Right lobe of liver (tissue), 4 donors: ENCODE measurements at regions not wholly inside any gene's neighbourhood (a gene's known extent, or its start where the extent isn't known, plus 50 kb on each side); places are given as distances from the start of the nearest gene placed in this dataset.

Experiments used
- POLR2A ChIP-seq: fragments of 450-650 bp; IDR thresholded peaks from one replicate; pipeline ENCODE4 v1.6.1; 2017; ENCODE audit warnings: antibody characterized with exemption, mild to moderate bottlenecking
- TF ChIP-seq, protein P1 (sequence below), 4 donors: fragments of 200-600 bp in 3 of 4; fragments of 450-650 bp in 1 of 4; IDR thresholded peaks; one replicate each; pipeline versions ENCODE4 v1.5.1 to v1.8.0; 2016 to 2022; ENCODE audit warnings: antibody characterized with exemption in 4 of 4, mild to moderate bottlenecking in 2 of 4
- donor health status: DM: no; HTN: no; CAD: no.
- donor health status: DM: no; HTN: no; CAD: no.
- donor health status: DM: no; HTN: yes; CAD: no.

DNA sequence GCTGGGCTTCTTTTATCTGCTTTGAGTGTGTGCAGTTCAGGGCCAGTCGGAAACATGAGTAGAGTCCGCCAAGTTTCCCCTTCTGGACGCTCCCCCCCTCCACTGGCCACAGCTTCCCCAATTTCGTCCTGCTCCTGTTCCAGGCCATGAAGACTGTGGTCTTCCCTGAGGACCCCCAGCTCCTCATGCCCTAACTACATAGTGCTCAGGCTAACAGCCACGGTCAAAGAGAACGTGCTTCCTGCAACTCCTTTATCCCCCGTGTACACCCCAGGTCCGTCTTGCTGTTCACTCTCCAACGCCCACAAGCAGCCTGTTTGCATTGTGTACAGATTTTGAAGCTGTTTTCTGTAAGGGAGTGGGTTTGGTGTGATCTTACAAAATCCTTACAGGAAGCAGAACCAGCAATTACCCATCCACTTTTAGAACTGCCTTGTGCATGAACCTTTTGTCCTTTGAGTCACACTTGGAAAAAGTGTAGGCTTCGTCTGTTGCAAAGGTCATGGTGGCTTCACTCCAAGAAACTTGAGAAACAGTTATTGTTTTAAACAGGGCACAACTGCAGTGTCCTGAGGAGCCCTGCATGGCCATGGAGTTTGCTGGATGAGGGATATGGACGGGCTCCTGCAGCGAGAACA, 77.0 kb upstream of the FAM20C start:
- TF ChIP-seq, protein P1, sequence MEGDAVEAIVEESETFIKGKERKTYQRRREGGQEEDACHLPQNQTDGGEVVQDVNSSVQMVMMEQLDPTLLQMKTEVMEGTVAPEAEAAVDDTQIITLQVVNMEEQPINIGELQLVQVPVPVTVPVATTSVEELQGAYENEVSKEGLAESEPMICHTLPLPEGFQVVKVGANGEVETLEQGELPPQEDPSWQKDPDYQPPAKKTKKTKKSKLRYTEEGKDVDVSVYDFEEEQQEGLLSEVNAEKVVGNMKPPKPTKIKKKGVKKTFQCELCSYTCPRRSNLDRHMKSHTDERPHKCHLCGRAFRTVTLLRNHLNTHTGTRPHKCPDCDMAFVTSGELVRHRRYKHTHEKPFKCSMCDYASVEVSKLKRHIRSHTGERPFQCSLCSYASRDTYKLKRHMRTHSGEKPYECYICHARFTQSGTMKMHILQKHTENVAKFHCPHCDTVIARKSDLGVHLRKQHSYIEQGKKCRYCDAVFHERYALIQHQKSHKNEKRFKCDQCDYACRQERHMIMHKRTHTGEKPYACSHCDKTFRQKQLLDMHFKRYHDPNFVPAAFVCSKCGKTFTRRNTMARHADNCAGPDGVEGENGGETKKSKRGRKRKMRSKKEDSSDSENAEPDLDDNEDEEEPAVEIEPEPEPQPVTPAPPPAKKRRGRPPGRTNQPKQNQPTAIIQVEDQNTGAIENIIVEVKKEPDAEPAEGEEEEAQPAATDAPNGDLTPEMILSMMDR (IDR thresholded peaks at IDR 0.05) = no peak
- no peak for TF ChIP-seq POLR2A
